ENCODE measurements at regions not wholly inside any gene's neighbourhood (a gene's known extent, or its start where the extent isn't known, plus 50 kb on each side); places are given as distances from the start of the nearest gene placed in this dataset.

DNA sequence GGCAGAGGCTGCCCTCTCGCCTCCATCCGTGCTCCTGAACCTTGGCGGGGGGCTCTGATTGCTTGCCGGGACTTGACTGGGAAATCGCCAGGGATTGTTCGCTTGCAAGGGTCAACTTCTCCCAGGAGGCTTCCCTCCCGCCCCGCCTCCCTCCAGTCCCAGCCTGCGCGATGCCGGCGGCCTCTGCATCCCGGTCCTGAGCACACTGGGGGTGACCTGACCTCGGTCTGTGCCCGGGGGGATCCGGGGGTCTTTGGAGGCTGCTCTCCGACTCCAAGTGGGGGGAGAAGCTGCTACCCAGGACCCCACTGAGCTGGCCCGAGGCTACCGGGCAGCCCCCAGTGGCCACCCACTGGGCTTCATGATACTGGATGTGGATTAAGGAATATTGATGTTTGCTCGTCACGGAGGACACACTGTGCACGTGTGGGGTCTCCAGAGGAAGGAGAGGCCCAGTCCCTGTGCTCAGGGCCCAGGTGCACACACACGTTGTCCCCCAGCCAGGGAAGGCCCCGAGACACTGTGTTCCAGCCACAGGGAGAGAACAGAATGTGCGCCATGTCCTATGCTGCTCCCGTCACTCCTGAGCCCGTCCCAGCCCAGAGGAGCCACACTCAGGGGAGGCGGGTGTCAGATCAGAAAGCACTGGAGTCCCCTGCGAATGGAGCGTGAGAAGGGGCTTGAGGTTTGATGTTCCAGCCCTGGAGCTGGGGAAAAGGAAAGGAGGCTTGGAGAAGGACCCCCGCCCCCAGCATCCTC lies 55.9 kb upstream of the NKX1-1 start:
- TF ChIP-seq, protein P1, sequence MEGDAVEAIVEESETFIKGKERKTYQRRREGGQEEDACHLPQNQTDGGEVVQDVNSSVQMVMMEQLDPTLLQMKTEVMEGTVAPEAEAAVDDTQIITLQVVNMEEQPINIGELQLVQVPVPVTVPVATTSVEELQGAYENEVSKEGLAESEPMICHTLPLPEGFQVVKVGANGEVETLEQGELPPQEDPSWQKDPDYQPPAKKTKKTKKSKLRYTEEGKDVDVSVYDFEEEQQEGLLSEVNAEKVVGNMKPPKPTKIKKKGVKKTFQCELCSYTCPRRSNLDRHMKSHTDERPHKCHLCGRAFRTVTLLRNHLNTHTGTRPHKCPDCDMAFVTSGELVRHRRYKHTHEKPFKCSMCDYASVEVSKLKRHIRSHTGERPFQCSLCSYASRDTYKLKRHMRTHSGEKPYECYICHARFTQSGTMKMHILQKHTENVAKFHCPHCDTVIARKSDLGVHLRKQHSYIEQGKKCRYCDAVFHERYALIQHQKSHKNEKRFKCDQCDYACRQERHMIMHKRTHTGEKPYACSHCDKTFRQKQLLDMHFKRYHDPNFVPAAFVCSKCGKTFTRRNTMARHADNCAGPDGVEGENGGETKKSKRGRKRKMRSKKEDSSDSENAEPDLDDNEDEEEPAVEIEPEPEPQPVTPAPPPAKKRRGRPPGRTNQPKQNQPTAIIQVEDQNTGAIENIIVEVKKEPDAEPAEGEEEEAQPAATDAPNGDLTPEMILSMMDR (conservative IDR thresholded peaks at IDR 0.05; ENCODE audit: low read length): no peak
- TF ChIP-seq EZH2phosphoT487 (IDR thresholded peaks at IDR 0.05; ENCODE audit: borderline replicate concordance, low read depth, low read length): no peak

Data from OCI-LY7 (cell line).